ENCODE measurements at regions not wholly inside any gene's neighbourhood (a gene's known extent, or its start where the extent isn't known, plus 50 kb on each side); places are given as distances from the start of the nearest gene placed in this dataset.

DNA sequence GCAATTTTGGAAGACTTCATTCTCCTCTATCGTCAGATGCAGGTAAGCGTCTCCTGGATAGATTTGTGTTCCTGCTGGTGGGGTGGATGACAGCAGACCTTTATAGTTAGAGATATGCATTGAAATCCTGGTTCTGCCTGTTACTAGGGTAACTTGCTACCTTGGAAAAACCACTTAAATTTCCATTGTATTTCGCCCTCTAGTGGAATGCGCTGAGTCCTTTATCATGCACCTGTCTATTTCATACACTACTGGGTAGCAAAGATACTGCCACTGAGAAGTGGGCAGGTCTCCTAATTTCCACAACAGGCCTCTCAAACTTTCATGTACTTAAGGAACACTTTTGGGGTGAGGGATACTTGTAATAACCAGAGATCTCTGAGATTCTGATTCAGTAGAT is 209.5 kb upstream of the SUCLG2 start:
- H3K4me1 ChIP-seq (ENCODE audit: control insufficient read depth in 2 of 2, insufficient read depth in 1 of 2, low read depth in 1 of 2, low read length in 2 of 2) = no peaks in the 10 kb centered on the region
- no CpG with 5 or more reads among the region's 4 CpGs for WGBS, 2 donors (ENCODE audit: extremely low coverage in 2 of 2, insufficient read length in 2 of 2, insufficient replicate concordance in 1 of 2)
- no peak overlapping the region for H2AFZ ChIP-seq (ENCODE audit: low read length)
- H2BK12ac ChIP-seq (ENCODE audit: low read length) = no peak overlapping the region
- peak; percentile 4 for DNase-seq (ENCODE audit: low spot score)
- no peak overlapping the region for H3K23ac ChIP-seq (ENCODE audit: low read depth, low read length, poor library complexity)
- no peak overlapping the region for H3K14ac ChIP-seq (ENCODE audit: low read length)
- H2BK5ac ChIP-seq (ENCODE audit: low read length) = no peak overlapping the region
- no peak overlapping the region for H3K4me3 ChIP-seq (ENCODE audit: low read length in 2 of 2)
- H3K4ac ChIP-seq (ENCODE audit: low read length) = no peak overlapping the region
- H3K9ac ChIP-seq (ENCODE audit: low read depth, low read length, poor library complexity) = no peak overlapping the region
- no peak overlapping the region for H2AK5ac ChIP-seq (ENCODE audit: low read depth, low read length)
- no peak overlapping the region for H3K4me2 ChIP-seq (ENCODE audit: insufficient read depth, low read length, poor library complexity, severe bottlenecking)
- no peak overlapping the region for H3K18ac ChIP-seq (ENCODE audit: low read length)
- H3K79me1 ChIP-seq (ENCODE audit: low read depth, low read length) = no peaks in the 10 kb centered on the region
- no peak overlapping the region for H4K8ac ChIP-seq (ENCODE audit: low read depth, low read length)
- no peaks in the 10 kb centered on the region for H3K36me3 ChIP-seq (replicated peaks in 1 of 2; ENCODE audit: control insufficient read depth in 2 of 2, insufficient read depth in 2 of 2, low read length in 2 of 2)
- no peak overlapping the region for H2BK15ac ChIP-seq (ENCODE audit: low read length)
- H3K27ac ChIP-seq (replicated peaks; ENCODE audit: low read length) = no peak overlapping the region
- H3K9me3 ChIP-seq (replicated peaks in 1 of 2; ENCODE audit: control insufficient read depth in 2 of 2, insufficient read depth in 1 of 2, low read depth in 1 of 2, low read length in 2 of 2) = no peaks in the 10 kb centered on the region
- no peak overlapping the region for H2BK120ac ChIP-seq (ENCODE audit: low read depth, low read length)
- H3K27me3 ChIP-seq (ENCODE audit: control insufficient read depth in 3 of 3, insufficient read depth in 3 of 3, low read depth in 1 of 3, low read length in 3 of 3) = no peaks in the 10 kb centered on the region
- H4K91ac ChIP-seq (ENCODE audit: low read depth, low read length, poor library complexity) = no peak overlapping the region

DNA sequence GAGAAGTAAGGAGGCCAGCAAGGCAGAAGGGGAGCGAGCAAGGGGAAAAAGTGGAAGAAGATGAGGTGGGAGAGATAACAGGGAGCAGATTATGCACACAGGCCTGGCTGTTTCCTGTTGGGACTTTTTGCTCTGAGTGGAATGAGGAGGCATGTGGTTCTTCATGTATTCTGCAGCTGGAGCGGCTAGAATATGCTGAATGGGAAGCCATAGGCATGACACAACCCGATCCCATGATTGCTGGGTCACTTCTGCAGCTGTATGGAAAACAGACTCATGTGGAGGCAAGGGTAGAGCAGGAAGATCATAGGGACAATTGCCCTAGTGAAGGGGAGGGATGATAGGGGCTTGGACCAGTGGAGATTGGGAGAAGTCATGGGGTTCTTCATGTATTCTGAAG is 206.0 kb upstream of the SUCLG2 start:
- Histone ChIP-seq H3K4me1 (ENCODE audit: control insufficient read depth in 2 of 2, insufficient read depth in 1 of 2, low read depth in 1 of 2, low read length in 2 of 2) (no peaks in the 10 kb centered on the region), H3K4ac (ENCODE audit: low read length) (no peak overlapping the region), H4K8ac (ENCODE audit: low read depth, low read length) (no peak overlapping the region), H2BK15ac (ENCODE audit: low read length) (no peak overlapping the region), H4K91ac (ENCODE audit: low read depth, low read length, poor library complexity) (no peak overlapping the region), H3K14ac (ENCODE audit: low read length) (no peak overlapping the region), H2AFZ (ENCODE audit: low read length) (no peak overlapping the region), H3K27me3 (ENCODE audit: control insufficient read depth in 3 of 3, insufficient read depth in 3 of 3, low read depth in 1 of 3, low read length in 3 of 3) (no peaks in the 10 kb centered on the region), H3K4me2 (ENCODE audit: insufficient read depth, low read length, poor library complexity, severe bottlenecking) (no peak overlapping the region), H2AK5ac (ENCODE audit: low read depth, low read length) (no peak overlapping the region), H2BK5ac (ENCODE audit: low read length) (no peak overlapping the region), H3K18ac (ENCODE audit: low read length) (no peak overlapping the region), H3K23ac (ENCODE audit: low read depth, low read length, poor library complexity) (no peak overlapping the region), H3K9me3 (replicated peaks in 1 of 2; ENCODE audit: control insufficient read depth in 2 of 2, insufficient read depth in 1 of 2, low read depth in 1 of 2, low read length in 2 of 2) (no peaks in the 10 kb centered on the region), H2BK120ac (ENCODE audit: low read depth, low read length) (no peak overlapping the region), H3K79me1 (ENCODE audit: low read depth, low read length) (no peaks in the 10 kb centered on the region), H3K4me3 (ENCODE audit: low read length in 2 of 2) (no peak overlapping the region), H3K27ac (replicated peaks; ENCODE audit: low read length) (no peak overlapping the region), H3K36me3 (replicated peaks in 1 of 2; ENCODE audit: control insufficient read depth in 2 of 2, insufficient read depth in 2 of 2, low read length in 2 of 2) (no peaks in the 10 kb centered on the region), H3K9ac (ENCODE audit: low read depth, low read length, poor library complexity) (no peak overlapping the region), H2BK12ac (ENCODE audit: low read length) (no peak overlapping the region)
- DNase-seq (ENCODE audit: low spot score) = no peak
- no CpG with 5 or more reads among the region's 3 CpGs for WGBS, 2 donors (ENCODE audit: extremely low coverage in 2 of 2, insufficient read length in 2 of 2, insufficient replicate concordance in 1 of 2)

GRCh38 chr3:67858492-67858891 is 204.1 kb upstream of the SUCLG2 start:
- H2AK5ac ChIP-seq (ENCODE audit: low read depth, low read length) = no peak overlapping the region
- no peak overlapping the region for H2BK5ac ChIP-seq (ENCODE audit: low read length)
- H3K4ac ChIP-seq (ENCODE audit: low read length) = no peak overlapping the region
- no peaks in the 10 kb centered on the region for H3K27me3 ChIP-seq (ENCODE audit: control insufficient read depth in 3 of 3, insufficient read depth in 3 of 3, low read depth in 1 of 3, low read length in 3 of 3)
- H3K14ac ChIP-seq (ENCODE audit: low read length) = no peak overlapping the region
- H3K4me1 ChIP-seq (ENCODE audit: control insufficient read depth in 2 of 2, insufficient read depth in 1 of 2, low read depth in 1 of 2, low read length in 2 of 2) = no peaks in the 10 kb centered on the region
- no peaks in the 10 kb centered on the region for H3K9me3 ChIP-seq (replicated peaks in 1 of 2; ENCODE audit: control insufficient read depth in 2 of 2, insufficient read depth in 1 of 2, low read depth in 1 of 2, low read length in 2 of 2)
- no peak overlapping the region for H2AFZ ChIP-seq (ENCODE audit: low read length)
- no peak overlapping the region for H2BK12ac ChIP-seq (ENCODE audit: low read length)
- H2BK15ac ChIP-seq (ENCODE audit: low read length) = no peak overlapping the region
- no peak overlapping the region for H4K91ac ChIP-seq (ENCODE audit: low read depth, low read length, poor library complexity)
- H3K79me1 ChIP-seq (ENCODE audit: low read depth, low read length) = no peaks in the 10 kb centered on the region
- no peak overlapping the region for H3K18ac ChIP-seq (ENCODE audit: low read length)
- no peak overlapping the region for H3K4me2 ChIP-seq (ENCODE audit: insufficient read depth, low read length, poor library complexity, severe bottlenecking)
- no peak overlapping the region for H3K23ac ChIP-seq (ENCODE audit: low read depth, low read length, poor library complexity)
- no peak overlapping the region for H3K27ac ChIP-seq (replicated peaks; ENCODE audit: low read length)
- H2BK120ac ChIP-seq (ENCODE audit: low read depth, low read length) = no peak overlapping the region
- no peak overlapping the region for H4K8ac ChIP-seq (ENCODE audit: low read depth, low read length)
- H3K4me3 ChIP-seq (ENCODE audit: low read length in 2 of 2) = no peak overlapping the region
- DNase-seq (ENCODE audit: low spot score) = no peak
- no peak overlapping the region for H3K9ac ChIP-seq (ENCODE audit: low read depth, low read length, poor library complexity)
- no peaks in the 10 kb centered on the region for H3K36me3 ChIP-seq (replicated peaks in 1 of 2; ENCODE audit: control insufficient read depth in 2 of 2, insufficient read depth in 2 of 2, low read length in 2 of 2)

- H2BK120ac ChIP-seq (ENCODE audit: low read depth, low read length) = no peak overlapping the region
- H3K4me1 ChIP-seq (ENCODE audit: control insufficient read depth in 2 of 2, insufficient read depth in 1 of 2, low read depth in 1 of 2, low read length in 2 of 2) = no peaks in the 10 kb centered on the region
- no peaks in the 10 kb centered on the region for H3K27me3 ChIP-seq (ENCODE audit: control insufficient read depth in 3 of 3, insufficient read depth in 3 of 3, low read depth in 1 of 3, low read length in 3 of 3)
- no peak overlapping the region for H3K18ac ChIP-seq (ENCODE audit: low read length)
- no peak overlapping the region for H3K27ac ChIP-seq (replicated peaks; ENCODE audit: low read length)
- no peak for DNase-seq (ENCODE audit: low spot score)
- no peak overlapping the region for H2AK5ac ChIP-seq (ENCODE audit: low read depth, low read length)
- H3K9ac ChIP-seq (ENCODE audit: low read depth, low read length, poor library complexity) = no peak overlapping the region
- no CpG with 5 or more reads among the region's 7 CpGs for whole genome bisulfite sequencing, 2 donors (ENCODE audit: extremely low coverage in 2 of 2, insufficient read length in 2 of 2, insufficient replicate concordance in 1 of 2)
- H3K23ac ChIP-seq (ENCODE audit: low read depth, low read length, poor library complexity) = no peak overlapping the region
- H2BK5ac ChIP-seq (ENCODE audit: low read length) = no peak overlapping the region
- H4K8ac ChIP-seq (ENCODE audit: low read depth, low read length) = no peak overlapping the region
- no peak overlapping the region for H3K4me2 ChIP-seq (ENCODE audit: insufficient read depth, low read length, poor library complexity, severe bottlenecking)
- no peak overlapping the region for H3K4ac ChIP-seq (ENCODE audit: low read length)
- no peak overlapping the region for H2BK12ac ChIP-seq (ENCODE audit: low read length)
- no peak overlapping the region for H2AFZ ChIP-seq (ENCODE audit: low read length)
- no peaks in the 10 kb centered on the region for H3K36me3 ChIP-seq (replicated peaks in 1 of 2; ENCODE audit: control insufficient read depth in 2 of 2, insufficient read depth in 2 of 2, low read length in 2 of 2)
- no peaks in the 10 kb centered on the region for H3K9me3 ChIP-seq (replicated peaks in 1 of 2; ENCODE audit: control insufficient read depth in 2 of 2, insufficient read depth in 1 of 2, low read depth in 1 of 2, low read length in 2 of 2)
- H2BK15ac ChIP-seq (ENCODE audit: low read length) = no peak overlapping the region
- no peak overlapping the region for H4K91ac ChIP-seq (ENCODE audit: low read depth, low read length, poor library complexity)
- no peak overlapping the region for H3K4me3 ChIP-seq (ENCODE audit: low read length in 2 of 2)
- no peaks in the 10 kb centered on the region for H3K79me1 ChIP-seq (ENCODE audit: low read depth, low read length)
- H3K14ac ChIP-seq (ENCODE audit: low read length) = no peak overlapping the region
Measured at GRCh38 chr3:67856718-67857117, 202.3 kb upstream of the SUCLG2 start.

All from neuronal stem cell (in vitro differentiated cells).